Hepatocyte (in vitro differentiated cells): ENCODE measurements at regions not wholly inside any gene's neighbourhood (a gene's known extent, or its start where the extent isn't known, plus 50 kb on each side); places are given as distances from the start of the nearest gene placed in this dataset.
"Not testable (repeated sequence)": the region's sequence is repeated elsewhere in the genome, so short reads cannot be mapped to it uniquely, and the experiment has no call there.

Experiments
- CTCF ChIP-seq: fragments of 200-600 bp; sonication (generic); IDR thresholded peaks from 2 replicates; pipeline ENCODE4 v1.5.1; 2016; ENCODE audit warnings: antibody characterized with exemption, mild to moderate bottlenecking; ENCODE audit not compliant: poor library complexity
- EZH2 ChIP-seq: fragments of 200-600 bp; sonication (generic); IDR thresholded peaks from 2 replicates; pipeline ENCODE4 v1.6.1; 2016; ENCODE audit warnings: antibody characterized with exemption, mild to moderate bottlenecking, borderline replicate concordance

- TF ChIP-seq CTCF, EZH2: not testable (repeated sequence)
Measured at GRCh38 chr6:27825848-27826611, 86.2 kb downstream of the OR2B2 start.
